Heart right ventricle (tissue), 16 donors: ENCODE measurements at regions not wholly inside any gene's neighbourhood (a gene's known extent, or its start where the extent isn't known, plus 50 kb on each side); places are given as distances from the start of the nearest gene placed in this dataset.

Experiments used
- ATAC-seq, 8 donors: fragments of 200-7000 bp; cut with Tn5 transposase; one replicate each; pipeline ENCODE4 v1.9.1; 2020; ENCODE audit warnings: mild to moderate bottlenecking in 8 of 8, moderate library complexity in 8 of 8, moderate number of reproducible peaks in 1 of 8
- DNase-seq, 2 donors: peaks; one replicate each; pipeline ENCODE4 v3.0.0-alpha.2; 2020
- H3K27ac ChIP-seq, 10 donors: fragments of 200-600 bp; sonication (generic) in 2 of 10; one replicate each; pipeline versions ENCODE4 v1.5.0 to v1.8.0; 2020 to 2022; ENCODE audit warnings: mild to moderate bottlenecking in 3 of 10
- H3K27me3 ChIP-seq, 7 donors: fragments of 200-600 bp; one replicate each; pipeline ENCODE4 v1.8.0; 2021 to 2022; ENCODE audit warnings: mild to moderate bottlenecking in 2 of 7
- H3K36me3 ChIP-seq, 9 donors: fragments of 200-600 bp; sonication (generic) in 1 of 9; one replicate each; pipeline versions ENCODE4 v1.5.0 to v1.8.0; 2020 to 2022; ENCODE audit warnings: mild to moderate bottlenecking in 2 of 9
- H3K4me1 ChIP-seq, 9 donors: fragments of 200-600 bp; sonication (generic) in 1 of 9; one replicate each; pipeline versions ENCODE4 v1.5.0 to v1.8.0; 2020 to 2022; ENCODE audit warnings: mild to moderate bottlenecking in 4 of 9
- H3K4me3 ChIP-seq, 10 donors: fragments of 200-600 bp; sonication (generic) in 2 of 10; one replicate each; pipeline versions ENCODE4 v1.5.0 to v1.8.0; 2020 to 2022; ENCODE audit warnings: mild to moderate bottlenecking in 7 of 10, moderate library complexity in 2 of 10
- H3K9me3 ChIP-seq, 11 donors: fragments of 200-600 bp in 10 of 11; sonication (generic) in 2 of 11; one replicate each; pipeline versions ENCODE4 v1.5.0 to v1.8.0; 2013 to 2022; ENCODE audit warnings: mild to moderate bottlenecking in 2 of 11, control low read depth in 1 of 11, moderate library complexity in 1 of 11
- WGBS, 2 donors: extraction: QIAGEN DNeasy Blood & Tissue Kit; methylation state at CpG; one replicate each; pipeline ENCODE4 v1.1.7; 2013; ENCODE audit warnings: inconsistent platforms in 1 of 2; 5-methylcytosine and 5-hydroxymethylcytosine counted together
- intact Hi-C, 10 donors: fragments of 100-400 bp; cut with DNase I; formaldehyde crosslinking; loops; one replicate each; pipeline versions ENCODE4 v1.11.1 to v1.14.2; 2022
- TF ChIP-seq, protein P1 (sequence below), 9 donors: fragments of 200-600 bp; sonication (generic) in 2 of 9; IDR thresholded peaks; one replicate each; pipeline versions ENCODE4 v1.5.0 to v1.8.0; 2021 to 2022; ENCODE audit warnings: antibody characterized with exemption in 9 of 9, mild to moderate bottlenecking in 5 of 9, moderate library complexity in 1 of 9
- donor health status: Arrhythmogenic right ventricular cardiomyopathy.
- donor health status: ischemic (EF 13 %, LVEDD 7.1; RV severe dilation, severe dysfunction).
- donor health status: healthy with polysubstance abuse.
- donor health status: DM: no; HTN: yes; CAD: no.
- donor health status: DM: no; HTN: no; CAD: no.
- donor health status: ischemic (EF 25% LVEDD 6.9; RV normal size, moderate dysfunction).
- donor health status: ischemic (EF 25% LVEDD 5.7; RV mildly dilated, moderate dysfunction).
- donor health status: healthy.
- donor health status: DM: yes; HTN: yes; CAD: no.
- donor health status: Ischemic cardiomyopathy.
- donor health status: ischemic (EF 35%, LVEDD 5.7; RV mildly dilated, moderate dysfunction).
- donor health status: nonischemic (EF 11% LVEDD 7.7; RV severe dilation, severe dysfunction).
- donor health status: DM: yes; HTN: yes; CAD: no.
- donor health status: PGD.
- donor health status: ischemic (EF 29% LVEDD 5.4; RV normal size, mild dysfunction).
- donor health status: nonischemic (EF 23%, LVEDD 6.1; RV moderate dilation, normal function).

DNA sequence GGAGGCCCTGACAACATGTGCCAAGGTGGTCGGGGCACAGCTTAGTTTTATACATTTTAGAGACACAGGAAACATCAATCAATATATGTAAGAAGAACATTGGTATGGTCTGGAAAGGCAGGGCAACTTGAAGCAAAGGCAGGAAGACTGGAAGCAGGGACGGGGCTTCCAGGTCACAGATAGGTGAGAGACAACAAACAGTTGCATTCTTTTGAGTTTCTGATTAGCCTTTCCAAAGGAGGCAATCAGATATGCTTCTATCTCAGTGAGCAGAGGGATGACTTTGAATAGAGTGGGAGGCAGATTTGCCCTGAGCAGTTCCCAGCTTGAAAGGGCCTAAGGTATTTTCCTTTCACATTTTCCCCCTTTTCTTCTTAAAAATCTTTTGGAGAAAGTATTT lies 311.0 kb upstream of the RGS17 start:
- TF ChIP-seq, protein P1, sequence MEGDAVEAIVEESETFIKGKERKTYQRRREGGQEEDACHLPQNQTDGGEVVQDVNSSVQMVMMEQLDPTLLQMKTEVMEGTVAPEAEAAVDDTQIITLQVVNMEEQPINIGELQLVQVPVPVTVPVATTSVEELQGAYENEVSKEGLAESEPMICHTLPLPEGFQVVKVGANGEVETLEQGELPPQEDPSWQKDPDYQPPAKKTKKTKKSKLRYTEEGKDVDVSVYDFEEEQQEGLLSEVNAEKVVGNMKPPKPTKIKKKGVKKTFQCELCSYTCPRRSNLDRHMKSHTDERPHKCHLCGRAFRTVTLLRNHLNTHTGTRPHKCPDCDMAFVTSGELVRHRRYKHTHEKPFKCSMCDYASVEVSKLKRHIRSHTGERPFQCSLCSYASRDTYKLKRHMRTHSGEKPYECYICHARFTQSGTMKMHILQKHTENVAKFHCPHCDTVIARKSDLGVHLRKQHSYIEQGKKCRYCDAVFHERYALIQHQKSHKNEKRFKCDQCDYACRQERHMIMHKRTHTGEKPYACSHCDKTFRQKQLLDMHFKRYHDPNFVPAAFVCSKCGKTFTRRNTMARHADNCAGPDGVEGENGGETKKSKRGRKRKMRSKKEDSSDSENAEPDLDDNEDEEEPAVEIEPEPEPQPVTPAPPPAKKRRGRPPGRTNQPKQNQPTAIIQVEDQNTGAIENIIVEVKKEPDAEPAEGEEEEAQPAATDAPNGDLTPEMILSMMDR (IDR thresholded peaks at IDR 0.05) = no peak
- Histone ChIP-seq H3K27ac (no peak overlapping the region), H3K4me3 (no peak overlapping the region), H3K27me3 (no peaks in the 10 kb centered on the region), H3K36me3 (no peaks in the 10 kb centered on the region), H3K4me1 (no peaks in the 10 kb centered on the region), H3K9me3 (peaks cover 0 to 12% (median 0%) of the 10 kb centered on the region in 11 donors)
- DNase-seq (no peak), ATAC-seq (no peak)
- WGBS, 2 donors = 28 to 38% methylated on average over 2 of the region's 2 CpGs
- intact Hi-C loops = no loop called here

DNA sequence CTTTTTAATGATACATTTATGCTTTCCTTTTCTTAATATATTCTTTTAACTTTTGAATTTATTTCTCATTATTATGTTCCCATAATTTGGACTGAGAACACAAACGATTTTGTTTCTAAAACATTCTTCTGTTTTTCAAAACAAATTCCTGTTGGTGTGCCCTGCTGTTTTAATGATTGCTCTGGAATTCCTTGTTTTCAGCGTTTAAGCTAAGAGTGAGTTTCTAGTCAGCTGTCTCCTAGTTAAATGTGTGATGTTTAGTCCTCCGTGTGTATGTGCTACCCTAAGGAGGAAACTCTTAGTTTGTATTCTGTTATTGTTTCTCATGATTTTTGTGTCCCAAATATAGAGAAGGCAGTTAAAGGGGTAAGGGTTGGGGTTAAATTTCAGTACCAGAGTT lies 306.1 kb upstream of the RGS17 start:
- 16 to 21% methylated on average over 3 of the region's 3 CpGs for WGBS, 2 donors
- H3K27me3 ChIP-seq = no peaks in the 10 kb centered on the region
- no peak overlapping the region for H3K27ac ChIP-seq
- H3K4me3 ChIP-seq = no peak overlapping the region
- DNase-seq (no peak), ATAC-seq (no peak)
- H3K36me3 ChIP-seq = no peaks in the 10 kb centered on the region
- peaks cover 0 to 2% (median 0%) of the 10 kb centered on the region in 11 donors for H3K9me3 ChIP-seq
- H3K4me1 ChIP-seq = no peaks in the 10 kb centered on the region
- intact Hi-C loops = no loop called here
- TF ChIP-seq, protein P1 (IDR thresholded peaks at IDR 0.05) = no peak

DNA sequence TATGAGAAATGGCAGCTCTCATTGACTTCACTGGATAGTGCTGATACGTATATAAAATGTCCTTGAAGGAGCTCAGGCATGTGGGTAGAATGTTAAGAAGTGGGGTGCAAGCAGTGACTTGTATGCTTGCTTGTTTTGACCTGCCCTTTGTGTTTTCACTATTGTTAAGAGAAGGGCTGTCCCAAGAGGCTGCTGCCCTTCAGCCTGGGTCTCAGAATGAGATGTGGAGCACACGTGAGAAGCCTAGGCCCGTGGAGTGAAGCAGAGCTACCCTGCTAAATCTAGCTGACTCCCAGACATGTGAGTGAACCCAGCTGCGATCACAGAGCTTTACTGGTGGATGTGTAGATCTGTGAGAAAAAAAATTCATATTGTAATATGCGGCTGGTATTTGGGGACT lies 305.3 kb upstream of the RGS17 start:
- ATAC-seq (no peak), DNase-seq (no peak)
- intact Hi-C loops = no loop called here
- Histone ChIP-seq H3K4me3 (no peak overlapping the region), H3K9me3 (peaks cover 0 to 2% (median 0%) of the 10 kb centered on the region in 11 donors), H3K27ac (no peak overlapping the region), H3K27me3 (no peaks in the 10 kb centered on the region), H3K36me3 (no peaks in the 10 kb centered on the region), H3K4me1 (no peaks in the 10 kb centered on the region)
- 39 to 47% methylated on average over 5 of the region's 5 CpGs for WGBS, 2 donors
- TF ChIP-seq, protein P1 (IDR thresholded peaks at IDR 0.05) = no peak

DNA sequence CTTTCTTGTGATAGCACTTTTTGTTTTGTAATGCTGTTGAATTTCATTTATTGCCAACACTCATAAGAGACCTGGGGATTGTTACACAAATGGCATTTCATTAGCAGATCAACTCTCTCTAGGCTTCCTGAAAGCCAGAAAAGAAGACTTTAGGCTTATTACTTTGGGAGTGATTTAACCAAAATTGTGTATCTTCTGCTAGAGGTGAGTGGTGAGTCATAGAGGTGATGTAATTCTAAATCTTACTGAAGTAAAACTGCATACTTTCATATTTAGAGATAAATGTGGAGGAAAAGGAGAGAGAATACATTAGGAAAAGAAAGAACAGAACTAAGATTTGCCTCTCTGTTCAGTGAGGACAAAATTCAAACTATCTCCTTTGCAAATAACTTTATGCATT lies 304.7 kb upstream of the RGS17 start:
- H3K27ac ChIP-seq = no peak overlapping the region
- H3K27me3 ChIP-seq = no peaks in the 10 kb centered on the region
- no peak overlapping the region for H3K4me3 ChIP-seq
- intact Hi-C loops = no loop called here
- TF ChIP-seq, protein P1 (IDR thresholded peaks at IDR 0.05) = no peak
- no peak for ATAC-seq
- no peaks in the 10 kb centered on the region for H3K4me1 ChIP-seq
- H3K9me3 ChIP-seq = peaks cover 0 to 2% (median 0%) of the 10 kb centered on the region in 11 donors
- H3K36me3 ChIP-seq = no peaks in the 10 kb centered on the region
- no peak for DNase-seq

DNA sequence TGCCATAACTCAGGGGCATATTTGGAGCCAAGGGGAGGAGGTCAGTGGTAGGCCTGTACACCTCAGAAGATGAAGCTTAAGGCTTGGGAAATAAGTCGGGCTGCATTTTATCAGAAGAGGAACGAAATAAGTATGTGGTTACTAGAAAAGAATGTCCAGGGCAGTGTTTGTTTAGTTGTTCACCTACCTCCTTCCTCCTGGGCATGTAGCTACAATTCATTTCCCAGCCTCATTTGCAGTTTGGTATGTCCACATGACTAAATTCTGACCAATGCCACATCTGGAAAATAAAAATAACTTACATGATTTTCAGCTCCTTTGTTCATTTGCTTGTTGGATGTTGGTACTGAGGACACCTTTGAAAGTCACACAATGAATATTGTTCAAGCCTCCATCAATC lies 294.5 kb upstream of the RGS17 start:
- Histone ChIP-seq H3K4me1 (no peaks in the 10 kb centered on the region), H3K27me3 (no peaks in the 10 kb centered on the region), H3K27ac (no peak overlapping the region), H3K4me3 (no peak overlapping the region), H3K9me3 (peaks cover 0 to 7% (median 0%) of the 10 kb centered on the region in 11 donors), H3K36me3 (no peaks in the 10 kb centered on the region)
- ATAC-seq = no peak
- 65 to 78% methylated on average over 2 of the region's 2 CpGs for WGBS, 2 donors
- intact Hi-C loops = no loop called here
- no peak for DNase-seq
- TF ChIP-seq, protein P1 (IDR thresholded peaks at IDR 0.05) = no peak
